Tibial nerve (tissue), 3 donors: ENCODE measurements at regions not wholly inside any gene's neighbourhood (a gene's known extent, or its start where the extent isn't known, plus 50 kb on each side); places are given as distances from the start of the nearest gene placed in this dataset.

Source experiments
- POLR2A ChIP-seq, 2 donors: fragments of 450-650 bp; IDR thresholded peaks; one replicate each; pipeline ENCODE4 v1.6.1; 2017; ENCODE audit warnings: antibody characterized with exemption in 2 of 2, mild to moderate bottlenecking in 2 of 2, moderate library complexity in 2 of 2
- TF ChIP-seq, protein P1 (sequence below), 5 experiments: fragments of 200-600 bp in 3 of 5; fragments of 450-650 bp in 2 of 5; sonication (generic) in 3 of 5; IDR thresholded peaks; one replicate each; pipeline ENCODE4 v1.5.1; 2016 to 2019; ENCODE audit warnings: antibody characterized with exemption in 5 of 5, mild to moderate bottlenecking in 3 of 5, moderate library complexity in 2 of 5

DNA sequence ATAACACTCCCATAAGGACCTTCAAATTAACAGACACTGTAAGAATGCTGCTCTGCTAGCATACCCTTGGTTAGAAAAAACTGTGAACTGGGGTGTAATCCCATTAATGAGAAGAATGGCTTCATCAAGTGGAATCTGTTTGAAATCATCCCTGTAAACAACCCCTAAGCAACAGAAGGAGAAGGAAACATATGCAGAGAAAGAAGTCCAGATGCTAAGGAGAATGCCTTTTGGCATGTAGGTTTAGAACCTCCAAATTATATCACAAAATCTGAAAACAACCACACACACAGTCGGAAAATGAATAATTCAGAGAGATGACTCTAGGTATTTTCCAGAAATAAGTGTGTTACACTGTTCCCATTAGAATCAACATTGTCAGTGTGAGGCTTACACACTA, 140.2 kb downstream of the NUAK1 start:
- TF ChIP-seq, protein P1, sequence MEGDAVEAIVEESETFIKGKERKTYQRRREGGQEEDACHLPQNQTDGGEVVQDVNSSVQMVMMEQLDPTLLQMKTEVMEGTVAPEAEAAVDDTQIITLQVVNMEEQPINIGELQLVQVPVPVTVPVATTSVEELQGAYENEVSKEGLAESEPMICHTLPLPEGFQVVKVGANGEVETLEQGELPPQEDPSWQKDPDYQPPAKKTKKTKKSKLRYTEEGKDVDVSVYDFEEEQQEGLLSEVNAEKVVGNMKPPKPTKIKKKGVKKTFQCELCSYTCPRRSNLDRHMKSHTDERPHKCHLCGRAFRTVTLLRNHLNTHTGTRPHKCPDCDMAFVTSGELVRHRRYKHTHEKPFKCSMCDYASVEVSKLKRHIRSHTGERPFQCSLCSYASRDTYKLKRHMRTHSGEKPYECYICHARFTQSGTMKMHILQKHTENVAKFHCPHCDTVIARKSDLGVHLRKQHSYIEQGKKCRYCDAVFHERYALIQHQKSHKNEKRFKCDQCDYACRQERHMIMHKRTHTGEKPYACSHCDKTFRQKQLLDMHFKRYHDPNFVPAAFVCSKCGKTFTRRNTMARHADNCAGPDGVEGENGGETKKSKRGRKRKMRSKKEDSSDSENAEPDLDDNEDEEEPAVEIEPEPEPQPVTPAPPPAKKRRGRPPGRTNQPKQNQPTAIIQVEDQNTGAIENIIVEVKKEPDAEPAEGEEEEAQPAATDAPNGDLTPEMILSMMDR (IDR thresholded peaks at IDR 0.05): no peak
- TF ChIP-seq POLR2A (IDR thresholded peaks at IDR 0.05): no peak
